MM.1S (cell line): ENCODE measurements at regions not wholly inside any gene's neighbourhood (a gene's known extent, or its start where the extent isn't known, plus 50 kb on each side); places are given as distances from the start of the nearest gene placed in this dataset.

Source experiments
- DNase-seq: peaks from one replicate; pipeline ENCODE4 v3.0.0-alpha.2; 2015
- H2AFZ ChIP-seq: fragments of 300-600 bp; sonication (generic); 2 replicates; pipeline ENCODE4 v1.6.0; 2016; ENCODE audit warnings: antibody characterized with exemption, low read length
- H3F3A ChIP-seq: fragments of 300-600 bp; sonication (generic); 2 replicates; pipeline ENCODE4 v1.6.1; 2016; ENCODE audit warnings: mild to moderate bottlenecking, antibody characterized with exemption, low read length, moderate library complexity, mixed read lengths; ENCODE audit not compliant: insufficient read depth
- H3K27ac ChIP-seq: fragments of 300-600 bp; sonication (generic); 2 replicates; pipeline ENCODE4 v1.5.1; 2016; ENCODE audit warnings: mild to moderate bottlenecking, low read length
- H3K27me3 ChIP-seq: fragments of 300-600 bp; sonication (generic); replicated peaks from 2 replicates; pipeline ENCODE4 v1.6.0; 2016; ENCODE audit warnings: low read length; ENCODE audit not compliant: insufficient read depth
- H3K36me3 ChIP-seq: fragments of 300-600 bp; sonication (generic); replicated peaks from 2 replicates; pipeline ENCODE4 v1.6.1; 2016; ENCODE audit warnings: mild to moderate bottlenecking, low read length, mixed read lengths; ENCODE audit not compliant: insufficient read depth
- H3K4me1 ChIP-seq: fragments of 300-600 bp; sonication (generic); 2 replicates; pipeline ENCODE4 v1.6.1; 2016; ENCODE audit warnings: low read length, mixed read lengths
- H3K4me2 ChIP-seq: fragments of 300-600 bp; sonication (generic); 2 replicates; pipeline ENCODE4 v1.6.0; 2016; ENCODE audit warnings: low read depth, low read length
- H3K4me3 ChIP-seq: fragments of 300-600 bp; sonication (generic); 2 replicates; pipeline ENCODE4 v1.5.1; 2016; ENCODE audit warnings: low read length, mixed read lengths
- H3K79me2 ChIP-seq: fragments of 300-600 bp; sonication (generic); 2 replicates; pipeline ENCODE4 v1.6.1; 2016; ENCODE audit warnings: mixed run types, low read length, mixed read lengths
- H3K9ac ChIP-seq: fragments of 300-600 bp; sonication (generic); 2 replicates; pipeline ENCODE4 v1.6.1; 2016; ENCODE audit warnings: low read length, mixed read lengths
- H3K9me2 ChIP-seq: fragments of 300-600 bp; sonication (generic); replicated peaks from 2 replicates; pipeline ENCODE4 v1.6.1; 2016; ENCODE audit warnings: mild to moderate bottlenecking, low read length, mixed read lengths; ENCODE audit not compliant: insufficient read depth
- H3K9me3 ChIP-seq: fragments of 300-600 bp; sonication (generic); replicated peaks from 2 replicates; pipeline ENCODE4 v1.6.1; 2016; ENCODE audit warnings: mild to moderate bottlenecking, low read length, mixed read lengths; ENCODE audit not compliant: insufficient read depth
- H4K20me1 ChIP-seq: fragments of 300-600 bp; sonication (generic); 2 replicates; pipeline ENCODE4 v1.6.1; 2016; ENCODE audit warnings: mild to moderate bottlenecking, low read length, moderate library complexity, mixed read lengths; ENCODE audit not compliant: insufficient read depth
- EZH2 ChIP-seq: fragments of 300-600 bp; sonication (generic); optimal IDR thresholded peaks from 2 replicates; pipeline ENCODE3; 2017; ENCODE audit warnings: low read depth, mild to moderate bottlenecking, antibody characterized with exemption, low read length, mixed read lengths
- EZH2phosphoT487 ChIP-seq: fragments of 300-600 bp; sonication (generic); IDR thresholded peaks from 2 replicates; pipeline ENCODE4 v1.6.1; 2018; ENCODE audit warnings: antibody characterized with exemption, low read length
- TF ChIP-seq, protein P1 (sequence below): fragments of 300-600 bp; sonication (generic); IDR thresholded peaks from 2 replicates; pipeline ENCODE4 v1.5.1; 2016; ENCODE audit warnings: antibody characterized with exemption, low read length, mixed read lengths

DNA sequence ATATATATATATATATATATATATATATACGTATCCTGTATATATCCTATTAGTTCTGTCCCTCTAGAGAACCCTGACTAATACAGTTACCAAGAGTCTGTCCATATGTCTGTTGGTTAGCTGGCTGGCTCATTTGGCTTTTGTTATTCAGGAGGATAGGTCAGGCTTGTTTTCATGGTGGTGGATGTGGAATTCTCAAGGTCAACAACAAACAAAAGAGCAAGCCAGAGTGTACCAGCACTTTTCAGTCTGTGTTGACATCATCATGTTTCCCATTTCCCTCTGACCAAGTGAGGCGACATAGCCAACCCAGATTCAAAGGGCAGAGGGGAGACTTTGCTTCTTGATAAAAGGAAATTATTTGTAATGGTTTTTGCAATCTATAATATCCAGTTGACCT lies 88.5 kb upstream of the PTCHD4 start:
- no peak overlapping the region for H3K27ac ChIP-seq
- H3K27me3 ChIP-seq: no peaks in the 10 kb centered on the region
- no peak overlapping the region for H3K4me2 ChIP-seq
- H3K9me3 ChIP-seq: no peaks in the 10 kb centered on the region
- H3K4me3 ChIP-seq: no peak overlapping the region
- DNase-seq: no peak
- TF ChIP-seq EZH2phosphoT487 (no peak), EZH2 (no peak)
- TF ChIP-seq, protein P1, sequence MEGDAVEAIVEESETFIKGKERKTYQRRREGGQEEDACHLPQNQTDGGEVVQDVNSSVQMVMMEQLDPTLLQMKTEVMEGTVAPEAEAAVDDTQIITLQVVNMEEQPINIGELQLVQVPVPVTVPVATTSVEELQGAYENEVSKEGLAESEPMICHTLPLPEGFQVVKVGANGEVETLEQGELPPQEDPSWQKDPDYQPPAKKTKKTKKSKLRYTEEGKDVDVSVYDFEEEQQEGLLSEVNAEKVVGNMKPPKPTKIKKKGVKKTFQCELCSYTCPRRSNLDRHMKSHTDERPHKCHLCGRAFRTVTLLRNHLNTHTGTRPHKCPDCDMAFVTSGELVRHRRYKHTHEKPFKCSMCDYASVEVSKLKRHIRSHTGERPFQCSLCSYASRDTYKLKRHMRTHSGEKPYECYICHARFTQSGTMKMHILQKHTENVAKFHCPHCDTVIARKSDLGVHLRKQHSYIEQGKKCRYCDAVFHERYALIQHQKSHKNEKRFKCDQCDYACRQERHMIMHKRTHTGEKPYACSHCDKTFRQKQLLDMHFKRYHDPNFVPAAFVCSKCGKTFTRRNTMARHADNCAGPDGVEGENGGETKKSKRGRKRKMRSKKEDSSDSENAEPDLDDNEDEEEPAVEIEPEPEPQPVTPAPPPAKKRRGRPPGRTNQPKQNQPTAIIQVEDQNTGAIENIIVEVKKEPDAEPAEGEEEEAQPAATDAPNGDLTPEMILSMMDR: no peak
- no peaks in the 10 kb centered on the region for H3K36me3 ChIP-seq
- no peaks in the 10 kb centered on the region for H3F3A ChIP-seq
- no peaks in the 10 kb centered on the region for H3K9me2 ChIP-seq
- H2AFZ ChIP-seq: no peak overlapping the region
- H3K9ac ChIP-seq: no peak overlapping the region
- H3K4me1 ChIP-seq: no peaks in the 10 kb centered on the region
- H4K20me1 ChIP-seq: no peaks in the 10 kb centered on the region
- H3K79me2 ChIP-seq: no peaks in the 10 kb centered on the region

DNA sequence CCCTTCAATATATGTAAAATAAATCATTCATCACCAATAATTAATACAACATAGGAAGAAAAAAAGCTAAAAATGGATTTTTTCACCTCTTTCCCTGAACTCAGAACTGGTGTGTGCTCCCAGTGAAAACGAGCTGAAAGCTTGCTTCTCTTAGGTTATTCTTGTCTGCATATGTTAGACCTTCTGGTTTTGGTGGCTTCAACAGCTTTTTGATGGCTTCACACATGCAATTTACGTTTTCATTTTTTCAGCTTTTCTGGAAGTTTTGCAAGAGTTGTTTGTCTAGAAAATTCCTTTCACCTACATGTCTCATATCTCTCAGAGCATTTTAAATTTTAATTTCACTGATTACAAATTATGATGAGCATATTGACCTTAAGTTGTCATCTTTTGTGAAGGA lies 86.9 kb upstream of the PTCHD4 start:
- no peak overlapping the region for H3K4me2 ChIP-seq
- H3K27ac ChIP-seq: no peak overlapping the region
- DNase-seq: no peak
- H4K20me1 ChIP-seq: no peaks in the 10 kb centered on the region
- H3K9me2 ChIP-seq: no peaks in the 10 kb centered on the region
- no peaks in the 10 kb centered on the region for H3K27me3 ChIP-seq
- H3K9ac ChIP-seq: no peak overlapping the region
- H3K4me3 ChIP-seq: no peak overlapping the region
- no peaks in the 10 kb centered on the region for H3K9me3 ChIP-seq
- TF ChIP-seq, protein P1: no peak
- TF ChIP-seq EZH2phosphoT487 (no peak), EZH2 (no peak)
- no peak overlapping the region for H2AFZ ChIP-seq
- H3F3A ChIP-seq: no peaks in the 10 kb centered on the region
- H3K79me2 ChIP-seq: no peaks in the 10 kb centered on the region
- no peaks in the 10 kb centered on the region for H3K4me1 ChIP-seq
- no peaks in the 10 kb centered on the region for H3K36me3 ChIP-seq

DNA sequence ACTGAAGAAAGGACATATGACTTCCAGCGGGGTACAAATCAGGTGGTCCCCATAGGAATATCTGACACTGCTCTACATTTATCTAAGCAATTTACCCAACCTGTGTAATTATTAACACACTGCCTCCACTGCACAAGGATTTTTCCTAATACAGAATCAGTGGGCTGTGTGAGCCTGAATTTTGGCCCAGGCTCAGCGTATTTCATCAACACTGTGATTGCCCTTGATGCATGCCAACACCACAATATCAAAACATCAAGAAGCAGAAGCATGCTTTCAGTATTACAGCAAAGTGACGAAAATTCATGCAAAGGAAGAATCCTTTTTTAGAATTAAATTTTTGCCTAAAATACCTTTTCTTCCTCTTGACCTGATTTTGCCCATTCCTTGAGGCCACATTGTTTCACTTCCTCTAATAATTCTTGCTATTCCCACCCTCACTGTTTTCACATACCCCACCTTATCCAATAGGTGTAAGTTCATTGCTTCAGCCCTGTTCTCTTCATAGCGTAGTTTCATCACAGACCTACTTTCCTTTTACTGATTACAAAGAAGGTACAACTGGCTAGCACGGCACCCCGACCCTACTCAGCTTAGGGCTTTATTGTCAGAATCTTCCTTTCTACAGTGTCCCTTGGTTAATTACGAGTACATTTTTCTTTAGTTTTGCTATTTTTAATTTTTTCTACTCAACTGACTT lies 83.7 kb upstream of the PTCHD4 start:
- H3K27me3 ChIP-seq: no peaks in the 10 kb centered on the region
- H3K4me3 ChIP-seq: no peak overlapping the region
- no peaks in the 10 kb centered on the region for H3K79me2 ChIP-seq
- H3K36me3 ChIP-seq: no peaks in the 10 kb centered on the region
- H3K9me2 ChIP-seq: no peaks in the 10 kb centered on the region
- DNase-seq: no peak
- H3K27ac ChIP-seq: no peak overlapping the region
- H3F3A ChIP-seq: no peaks in the 10 kb centered on the region
- H3K9ac ChIP-seq: no peak overlapping the region
- TF ChIP-seq EZH2 (no peak), EZH2phosphoT487 (no peak)
- TF ChIP-seq, protein P1: no peak
- H3K4me1 ChIP-seq: no peaks in the 10 kb centered on the region
- no peaks in the 10 kb centered on the region for H3K9me3 ChIP-seq
- no peak overlapping the region for H3K4me2 ChIP-seq
- no peaks in the 10 kb centered on the region for H4K20me1 ChIP-seq
- H2AFZ ChIP-seq: no peak overlapping the region
